Upper lobe of left lung (tissue), 4 donors: ENCODE measurements at regions not wholly inside any gene's neighbourhood (a gene's known extent, or its start where the extent isn't known, plus 50 kb on each side); places are given as distances from the start of the nearest gene placed in this dataset.

Source experiments
- POLR2A ChIP-seq, 4 donors: fragments of 450-650 bp; IDR thresholded peaks; one replicate each; pipeline ENCODE4 v1.5.1; 2016 to 2017; ENCODE audit warnings: antibody characterized with exemption in 4 of 4, mild to moderate bottlenecking in 2 of 4
- TF ChIP-seq, protein P1 (sequence below), 6 experiments: fragments of 450-650 bp in 4 of 6; fragments of 200-600 bp in 2 of 6; sonication (generic) in 2 of 6; IDR thresholded peaks; one replicate each; pipeline ENCODE4 v1.5.1; 2016 to 2019; ENCODE audit warnings: antibody characterized with exemption in 6 of 6

DNA sequence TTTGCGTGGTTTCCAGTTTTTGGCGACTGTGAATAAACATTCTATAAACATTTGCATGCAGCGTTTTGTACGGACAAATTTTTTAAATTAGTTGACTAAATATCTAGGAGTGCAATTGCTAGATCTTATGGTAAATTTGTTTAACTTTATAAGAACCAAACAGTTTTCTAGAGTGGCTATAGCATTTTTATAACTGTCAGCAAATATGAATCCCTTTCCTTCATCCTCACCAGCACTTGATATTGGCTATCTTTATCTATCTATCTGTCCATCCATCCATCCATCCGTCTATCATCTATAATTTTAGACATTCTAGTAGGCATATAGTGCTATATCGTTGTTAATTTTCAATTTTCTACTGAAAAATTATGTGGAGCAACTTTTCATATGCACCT lies 158.4 kb upstream of the CHRNA7 start:
- TF ChIP-seq POLR2A (IDR thresholded peaks at IDR 0.05): no peak
- TF ChIP-seq, protein P1, sequence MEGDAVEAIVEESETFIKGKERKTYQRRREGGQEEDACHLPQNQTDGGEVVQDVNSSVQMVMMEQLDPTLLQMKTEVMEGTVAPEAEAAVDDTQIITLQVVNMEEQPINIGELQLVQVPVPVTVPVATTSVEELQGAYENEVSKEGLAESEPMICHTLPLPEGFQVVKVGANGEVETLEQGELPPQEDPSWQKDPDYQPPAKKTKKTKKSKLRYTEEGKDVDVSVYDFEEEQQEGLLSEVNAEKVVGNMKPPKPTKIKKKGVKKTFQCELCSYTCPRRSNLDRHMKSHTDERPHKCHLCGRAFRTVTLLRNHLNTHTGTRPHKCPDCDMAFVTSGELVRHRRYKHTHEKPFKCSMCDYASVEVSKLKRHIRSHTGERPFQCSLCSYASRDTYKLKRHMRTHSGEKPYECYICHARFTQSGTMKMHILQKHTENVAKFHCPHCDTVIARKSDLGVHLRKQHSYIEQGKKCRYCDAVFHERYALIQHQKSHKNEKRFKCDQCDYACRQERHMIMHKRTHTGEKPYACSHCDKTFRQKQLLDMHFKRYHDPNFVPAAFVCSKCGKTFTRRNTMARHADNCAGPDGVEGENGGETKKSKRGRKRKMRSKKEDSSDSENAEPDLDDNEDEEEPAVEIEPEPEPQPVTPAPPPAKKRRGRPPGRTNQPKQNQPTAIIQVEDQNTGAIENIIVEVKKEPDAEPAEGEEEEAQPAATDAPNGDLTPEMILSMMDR (IDR thresholded peaks at IDR 0.05): no peak
